GM19467 (cell line): ENCODE measurements at regions not wholly inside any gene's neighbourhood (a gene's known extent, or its start where the extent isn't known, plus 50 kb on each side); places are given as distances from the start of the nearest gene placed in this dataset.

Experiments used
- ATAC-seq: cut with Tn5 transposase; IDR thresholded peaks from one replicate; pipeline ENCODE4 v1.9.1; 2021; ENCODE audit warnings: mild to moderate bottlenecking, moderate library complexity; ENCODE audit not compliant: unreplicated experiment

DNA sequence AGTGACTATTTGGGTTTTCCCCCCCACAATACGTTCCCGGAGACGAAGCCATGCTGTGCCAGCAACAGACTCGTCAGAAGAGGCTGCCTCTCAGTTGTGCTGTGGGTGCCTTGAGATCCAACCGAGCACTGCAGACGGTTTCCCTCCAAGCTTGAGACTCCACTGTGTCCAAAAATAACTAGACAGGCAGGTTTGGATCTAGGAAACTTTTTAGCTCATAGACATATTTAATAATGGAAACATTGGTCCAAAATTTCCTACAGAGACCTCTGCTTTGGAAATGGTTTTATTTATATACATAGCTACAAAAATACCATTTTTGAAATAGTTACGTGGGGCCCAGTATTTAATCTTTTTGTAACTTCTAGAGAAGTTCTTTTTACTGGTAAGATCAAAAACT is 63.1 kb upstream of the SPATS2L start:
- ATAC-seq, result no peak

- ATAC-seq, result no peak
These were observed 62.4 kb upstream of the SPATS2L start for GRCh38 chr2:200244111-200244510.

DNA sequence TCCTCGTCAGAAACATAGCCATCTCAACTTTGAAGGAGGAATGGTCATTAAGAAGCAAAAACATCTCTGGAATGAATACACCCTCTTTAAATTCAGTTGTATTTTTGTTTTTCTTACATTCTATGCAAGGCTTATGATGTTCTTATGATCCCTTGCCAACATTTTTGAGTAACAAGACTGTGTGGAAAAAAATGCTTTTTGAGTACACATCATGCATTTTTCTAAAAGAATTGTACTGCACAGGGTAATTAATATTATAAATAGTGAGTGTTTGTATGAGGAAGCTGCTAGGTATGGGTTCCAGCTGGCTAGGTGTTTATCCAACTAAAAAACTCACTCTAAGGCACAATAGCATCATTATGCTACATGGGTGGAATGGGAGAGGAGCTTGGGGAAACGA is 59.0 kb upstream of the SPATS2L start:
- no peak for ATAC-seq

GRCh38 chr2:200252265-200253067 is 54.0 kb upstream of the SPATS2L start:
- no peak for ATAC-seq

DNA sequence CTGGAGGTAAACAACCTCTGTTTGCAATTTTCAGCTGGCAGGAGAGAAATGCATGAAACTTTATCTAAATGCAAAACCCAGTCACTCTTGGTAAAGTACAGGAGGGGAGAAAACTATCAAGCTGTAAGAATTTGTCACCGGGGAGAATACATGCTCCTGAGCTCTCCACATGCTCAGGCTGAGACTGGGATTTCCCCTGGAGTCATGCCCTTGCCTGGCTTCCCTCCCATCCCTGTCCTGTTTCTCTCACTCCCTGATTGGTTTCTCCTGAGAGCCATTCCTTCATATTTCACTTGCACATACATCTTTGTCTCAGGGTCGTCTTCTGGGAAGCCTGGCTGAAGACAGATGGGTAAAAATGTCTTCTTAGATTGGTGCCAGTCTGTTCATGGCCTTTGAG is 52.9 kb upstream of the SPATS2L start:
- no peak for ATAC-seq

GRCh38 chr2:200254773-200255172 is 51.7 kb upstream of the SPATS2L start:
- no peak for ATAC-seq

DNA sequence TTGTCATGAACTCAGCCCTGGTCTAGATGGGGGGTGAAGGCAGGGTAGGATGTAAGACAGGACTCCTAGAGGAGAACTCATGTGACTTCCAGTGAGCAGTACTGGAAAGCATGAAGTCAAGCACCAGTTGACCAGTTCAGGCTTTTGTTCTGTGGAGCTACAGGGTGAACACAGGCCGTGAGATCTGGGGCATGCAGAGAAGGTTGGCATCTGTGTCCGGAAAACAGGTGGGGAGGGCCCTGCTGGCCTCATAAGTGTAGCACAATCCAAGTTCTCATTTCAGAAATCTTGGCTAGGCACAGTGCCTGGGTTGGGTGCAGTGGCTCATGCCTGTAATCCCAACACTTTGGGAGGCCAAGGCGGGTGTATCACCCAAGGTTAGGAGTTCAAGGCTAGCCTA is 50.9 kb upstream of the SPATS2L start:
- no peak for ATAC-seq
